ENCODE measurements at regions not wholly inside any gene's neighbourhood (a gene's known extent, or its start where the extent isn't known, plus 50 kb on each side); places are given as distances from the start of the nearest gene placed in this dataset.

DNA sequence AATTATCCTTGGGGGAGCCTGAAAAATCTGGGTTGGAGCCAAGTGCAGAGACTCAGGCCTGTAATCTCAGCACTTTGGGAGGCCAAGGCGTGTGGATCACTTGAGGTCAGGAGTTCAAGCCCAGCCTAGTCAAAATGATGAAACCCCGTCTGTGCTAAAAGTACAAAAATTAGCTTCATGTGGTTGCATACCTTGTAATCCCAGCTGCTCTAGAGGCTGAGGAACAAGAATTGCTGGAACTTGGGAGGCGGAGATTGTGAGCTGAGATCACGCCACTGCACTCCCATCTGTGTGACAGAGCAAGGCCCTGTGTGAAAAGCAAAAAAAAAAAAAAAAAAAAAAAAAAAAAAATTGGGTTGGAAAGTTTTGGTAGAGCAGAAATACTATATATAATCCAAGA lies 1563.6 kb upstream of the PRMT6 start:
- TF ChIP-seq BHLHE40 (IDR thresholded peaks at IDR 0.05; ENCODE audit: borderline replicate concordance in 1 of 2, low read depth in 2 of 2, low read length in 1 of 2) (no peak), TAF1 (IDR thresholded peaks at IDR 0.05; ENCODE audit: borderline replicate concordance, low read depth, low read length) (no peak)

Data from GM12878 (cell line).